Ishikawa (cell line): ENCODE measurements at regions not wholly inside any gene's neighbourhood (a gene's known extent, or its start where the extent isn't known, plus 50 kb on each side); places are given as distances from the start of the nearest gene placed in this dataset.

Experiments
- CEBPB ChIP-seq: IDR thresholded peaks from 2 replicates; pipeline ENCODE4 v1.6.1; 2012
- CREB1 ChIP-seq: IDR thresholded peaks from 2 replicates; pipeline ENCODE4 v1.6.1; 2012; ENCODE audit warnings: low read depth
- EGR1 ChIP-seq: IDR thresholded peaks from 2 replicates; pipeline ENCODE4 v1.6.1; 2012
- EP300 ChIP-seq: IDR thresholded peaks from 2 replicates; pipeline ENCODE4 v1.6.1; 2012; ENCODE audit warnings: borderline replicate concordance
- FOXM1 ChIP-seq: IDR thresholded peaks from 2 replicates; pipeline ENCODE4 v1.6.1; 2012; ENCODE audit warnings: low read depth, borderline replicate concordance
- MAX ChIP-seq: IDR thresholded peaks from 2 replicates; pipeline ENCODE4 v1.6.1; 2012
- NFIC ChIP-seq: IDR thresholded peaks from 2 replicates; pipeline ENCODE4 v1.6.1; 2012
- RAD21 ChIP-seq: IDR thresholded peaks from 2 replicates; pipeline ENCODE4 v1.6.1; 2012; ENCODE audit warnings: low read depth
- REST ChIP-seq: IDR thresholded peaks from 2 replicates; pipeline ENCODE4 v1.6.1; 2012; ENCODE audit warnings: low read depth, mild to moderate bottlenecking
- TAF1 ChIP-seq: IDR thresholded peaks from 2 replicates; pipeline ENCODE4 v1.6.1; 2012; ENCODE audit warnings: low read depth, mild to moderate bottlenecking
- TCF12 ChIP-seq: IDR thresholded peaks from 2 replicates; pipeline ENCODE4 v1.6.1; 2012; ENCODE audit warnings: low read depth
- TEAD4 ChIP-seq: IDR thresholded peaks from 2 replicates; pipeline ENCODE4 v1.6.1; 2012
- USF1 ChIP-seq: IDR thresholded peaks from 2 replicates; pipeline ENCODE4 v1.6.1; 2012
- YY1 ChIP-seq: IDR thresholded peaks from 2 replicates; pipeline ENCODE4 v1.6.1; 2012; ENCODE audit warnings: low read depth
- ZBTB7A ChIP-seq: IDR thresholded peaks from 2 replicates; pipeline ENCODE4 v1.6.1; 2012; ENCODE audit warnings: low read depth

GRCh38 chr2:18050001-18050400, 171.5 kb downstream of the KCNS3 start:
- TF ChIP-seq ZBTB7A (no peak), TEAD4 (no peak), FOXM1 (no peak), USF1 (no peak), RAD21 (no peak), REST (no peak), NFIC (no peak), EGR1 (no peak), CREB1 (no peak), TAF1 (no peak), TCF12 (no peak), MAX (no peak), YY1 (no peak), EP300 (no peak)

GRCh38 chr2:18049325-18049724, 170.9 kb downstream of the KCNS3 start:
- TF ChIP-seq CREB1 (no peak), CEBPB (no peak), TCF12 (no peak), EGR1 (no peak), REST (no peak), NFIC (no peak)

- no peak for TF ChIP-seq EP300
- TF ChIP-seq TEAD4: peak; percentile 31; the same call in 1 of the 2 replicates
- no peak for TF ChIP-seq TCF12
- no peak for TF ChIP-seq FOXM1
- no peak for TF ChIP-seq MAX
These were observed 169.6 kb downstream of the KCNS3 start for GRCh38 chr2:18047896-18048657.

- TF ChIP-seq CREB1 (no peak), CEBPB (no peak), TAF1 (no peak), TCF12 (no peak), TEAD4 (no peak), REST (no peak), FOXM1 (no peak)
These were observed 168.7 kb downstream of the KCNS3 start for GRCh38 chr2:18047213-18047611.

- TF ChIP-seq EP300 (no peak), RAD21 (no peak), TAF1 (no peak), NFIC (no peak)
These were observed 168.2 kb downstream of the KCNS3 start for GRCh38 chr2:18046558-18047212.
